GM23338 (cell line): ENCODE measurements at regions not wholly inside any gene's neighbourhood (a gene's known extent, or its start where the extent isn't known, plus 50 kb on each side); places are given as distances from the start of the nearest gene placed in this dataset.

Experiments
- ATAC-seq: fragments of 200-7000 bp; cut with Tn5 transposase; 3 replicates; pipeline ENCODE4 v1.9.1; 2020
- DNase-seq: peaks from one replicate; pipeline ENCODE4 v3.0.0-alpha.2; 2015; ENCODE audit warnings: low spot score
- H2AFZ ChIP-seq: fragments of 200-600 bp; sonication (generic); 2 replicates; pipeline ENCODE4 v1.8.0; 2016; ENCODE audit warnings: antibody characterized with exemption, mild to moderate bottlenecking, moderate library complexity
- H3F3A ChIP-seq: fragments of 200-600 bp; sonication (generic); replicated peaks from 2 replicates; pipeline ENCODE4 v1.8.0; 2017; ENCODE audit warnings: antibody characterized with exemption, mixed run types, low read depth
- H3K27ac ChIP-seq: fragments of 200-600 bp; sonication (generic); 2 replicates; pipeline ENCODE4 v1.6.1; 2016; ENCODE audit warnings: low read depth
- H3K27me3 ChIP-seq: fragments of 200-600 bp; sonication (generic); 2 replicates; pipeline ENCODE4 v1.8.0; 2016; ENCODE audit warnings: mild to moderate bottlenecking, mixed run types, moderate library complexity; ENCODE audit not compliant: insufficient read depth
- H3K36me3 ChIP-seq: fragments of 200-600 bp; sonication (generic); 2 replicates; pipeline ENCODE4 v1.8.0; 2016; ENCODE audit warnings: mild to moderate bottlenecking; ENCODE audit not compliant: insufficient read depth
- H3K4me1 ChIP-seq: fragments of 200-600 bp; sonication (generic); 2 replicates; pipeline ENCODE4 v1.8.0; 2016; ENCODE audit warnings: mild to moderate bottlenecking, moderate library complexity; ENCODE audit not compliant: insufficient read depth
- H3K4me2 ChIP-seq: fragments of 200-600 bp; sonication (generic); 2 replicates; pipeline ENCODE4 v1.7.1; 2017; ENCODE audit warnings: mixed run types
- H3K4me3 ChIP-seq: fragments of 200-600 bp; sonication (generic); 2 replicates; pipeline ENCODE4 v1.6.1; 2016; ENCODE audit warnings: mixed run types
- H3K79me2 ChIP-seq: fragments of 200-600 bp; sonication (generic); replicated peaks from 2 replicates; pipeline ENCODE4 v1.8.0; 2017; ENCODE audit warnings: mild to moderate bottlenecking; ENCODE audit not compliant: insufficient read depth
- H3K9me2 ChIP-seq: fragments of 200-600 bp; sonication (generic); 2 replicates; pipeline ENCODE4 v1.8.0; 2017; ENCODE audit not compliant: insufficient read depth
- H4K20me1 ChIP-seq: fragments of 200-600 bp; sonication (generic); replicated peaks from 2 replicates; pipeline ENCODE4 v1.8.0; 2017; ENCODE audit warnings: mild to moderate bottlenecking; ENCODE audit not compliant: insufficient read depth
- H3K27ac Mint-ChIP-seq: 2 replicates; pipeline ENCODE4 v1.8.0; 2020; ENCODE audit warnings: inconsistent platforms, mild to moderate bottlenecking, moderate library complexity, mixed read lengths
- H3K27me3 Mint-ChIP-seq: 3 replicates; pipeline ENCODE4 v1.8.0; 2022; ENCODE audit warnings: low read depth, mild to moderate bottlenecking, moderate library complexity, mixed read lengths, inconsistent platforms; ENCODE audit not compliant: insufficient read depth, poor library complexity
- H3K36me3 Mint-ChIP-seq: 3 replicates; pipeline ENCODE4 v1.8.0; 2021; ENCODE audit warnings: low read depth, mild to moderate bottlenecking, inconsistent platforms, moderate library complexity, mixed read lengths
- H3K4me1 Mint-ChIP-seq: 3 replicates; pipeline ENCODE4 v1.8.0; 2020; ENCODE audit warnings: mild to moderate bottlenecking, inconsistent platforms, mixed read lengths
- H3K4me3 Mint-ChIP-seq: 3 replicates; pipeline ENCODE4 v1.8.0; 2021; ENCODE audit warnings: moderate library complexity, mild to moderate bottlenecking, inconsistent platforms, mixed read lengths
- H3K9me3 Mint-ChIP-seq: 3 replicates; pipeline ENCODE4 v1.8.0; 2020; ENCODE audit warnings: moderate library complexity, mild to moderate bottlenecking, inconsistent platforms, mixed read lengths
- CREB1 ChIP-seq: fragments of 250-450 bp; sonication (Bioruptor Pico); IDR thresholded peaks from 2 replicates; pipeline ENCODE4 v1.5.0; 2020; ENCODE audit warnings: low read depth, mild to moderate bottlenecking, moderate library complexity
- CTCF ChIP-seq, 2 experiments: fragments of 200-600 bp in 1 of 2; sonication (generic) in 1 of 2; conservative IDR thresholded peaks; 2 replicates each; pipeline versions ENCODE4 v1.5.1 to v1.6.1; 2016 to 2017; ENCODE audit warnings: antibody characterized with exemption in 2 of 2, low read depth in 2 of 2, mild to moderate bottlenecking in 2 of 2, moderate library complexity in 1 of 2
- ETS1 ChIP-seq: IDR thresholded peaks from 2 replicates; pipeline ENCODE4 v1.6.1; 2016; ENCODE audit warnings: antibody characterized with exemption
- EZH2 ChIP-seq: fragments of 200-600 bp; sonication (generic); IDR thresholded peaks from one replicate; pipeline ENCODE4 v1.8.0; 2017; ENCODE audit warnings: antibody characterized with exemption, mild to moderate bottlenecking, low read depth; ENCODE audit not compliant: unreplicated experiment
- EZH2phosphoT487 ChIP-seq: fragments of 200-600 bp; sonication (generic); IDR thresholded peaks from one replicate; pipeline ENCODE4 v1.8.1; 2018; ENCODE audit warnings: antibody characterized with exemption; ENCODE audit not compliant: unreplicated experiment
- JUNB ChIP-seq: IDR thresholded peaks from one replicate; pipeline ENCODE4 v1.6.1; 2016; ENCODE audit warnings: antibody characterized with exemption; ENCODE audit not compliant: unreplicated experiment
- NANOG ChIP-seq: IDR thresholded peaks from 2 replicates; pipeline ENCODE4 v1.6.1; 2016; ENCODE audit warnings: antibody characterized with exemption, borderline replicate concordance
- POLR2AphosphoS5 ChIP-seq: IDR thresholded peaks from 2 replicates; pipeline ENCODE4 v1.6.1; 2016; ENCODE audit warnings: antibody characterized with exemption, low read depth
- REST ChIP-seq: IDR thresholded peaks from one replicate; pipeline ENCODE4 v1.6.1; 2018; ENCODE audit warnings: antibody characterized with exemption; ENCODE audit not compliant: unreplicated experiment
- STAT1 ChIP-seq: IDR thresholded peaks from one replicate; pipeline ENCODE4 v1.6.1; 2016; ENCODE audit warnings: antibody characterized with exemption; ENCODE audit not compliant: unreplicated experiment
- ZNF114 ChIP-seq: fragments of 250-450 bp; sonication (Bioruptor Pico); IDR thresholded peaks from 2 replicates; pipeline ENCODE4 v1.5.0; 2020; ENCODE audit warnings: mild to moderate bottlenecking, moderate library complexity
- ZNF331 ChIP-seq: fragments of 250-450 bp; sonication (Bioruptor Pico); IDR thresholded peaks from 2 replicates; pipeline ENCODE4 v1.5.0; 2020; ENCODE audit warnings: low read depth, mild to moderate bottlenecking, moderate library complexity
- ZNF462 ChIP-seq: fragments of 250-450 bp; sonication (Bioruptor Pico); IDR thresholded peaks from 2 replicates; pipeline ENCODE4 v1.5.0; 2020; ENCODE audit warnings: mild to moderate bottlenecking, moderate library complexity

GRCh38 chr7:81079746-81080145, 160.9 kb upstream of the SEMA3C start:
- Histone ChIP-seq H3K79me2 (no peaks in the 10 kb centered on the region), H2AFZ (no peak overlapping the region), H3K4me2 (no peak overlapping the region), H3K9me2 (peaks cover under 1% of the 10 kb centered on the region; the same call in 1 of the 2 replicates), H3K4me3 (no peak overlapping the region), H3K27me3 (no peaks in the 10 kb centered on the region), H3K36me3 (no peaks in the 10 kb centered on the region), H3K4me1 (no peaks in the 10 kb centered on the region), H3F3A (no peaks in the 10 kb centered on the region), H4K20me1 (no peaks in the 10 kb centered on the region), H3K27ac (no peak overlapping the region)
- H3K9me3 Mint-ChIP-seq: peaks cover 7% of the 10 kb centered on the region; the same call in 1 of the 3 replicates
- H3K4me3 Mint-ChIP-seq: no peak overlapping the region
- ATAC-seq (no peak), DNase-seq (no peak)
- TF ChIP-seq JUNB (no peak), ETS1 (no peak), POLR2AphosphoS5 (no peak), CREB1 (CRISPR knock-in tag) (no peak), ZNF114 (no peak), ZNF331 (CRISPR knock-in tag) (no peak), ZNF462 (CRISPR knock-in tag) (no peak), STAT1 (no peak), EZH2phosphoT487 (no peak), NANOG (no peak), REST (no peak), EZH2 (no peak), CTCF (conservative IDR thresholded peaks at IDR 0.05; ENCODE audit: low read depth in 2 of 2) (no peak)
- H3K4me1 Mint-ChIP-seq: no peaks in the 10 kb centered on the region
- no peak overlapping the region for H3K27ac Mint-ChIP-seq
- peaks cover 4% of the 10 kb centered on the region; the same call in 2 of the 3 replicates for H3K36me3 Mint-ChIP-seq
- H3K27me3 Mint-ChIP-seq: no peaks in the 10 kb centered on the region
